H1 (cell line): ENCODE measurements at regions not wholly inside any gene's neighbourhood (a gene's known extent, or its start where the extent isn't known, plus 50 kb on each side); places are given as distances from the start of the nearest gene placed in this dataset.
"Not testable (repeated sequence)": the region's sequence is repeated elsewhere in the genome, so short reads cannot be mapped to it uniquely, and the experiment has no call there.

ENCODE experiments used
- CTCF ChIA-PET: fragments of 300-600 bp; sonication (Branson Sonifier 250); formaldehyde crosslinking; loops from one replicate; lab custom pipeline; 2021; ENCODE audit not compliant: partially characterized antibody; lab: Charles Lee
- POLR2A ChIA-PET: fragments of 300-600 bp; sonication (Branson Sonifier 250); formaldehyde crosslinking; loops from one replicate; lab custom pipeline; 2021; ENCODE audit warnings: inconsistent platforms; ENCODE audit not compliant: partially characterized antibody; lab: Charles Lee
- DNase-seq, 2 experiments: peaks; one replicate each; pipeline versions ENCODE4 v3.0.0 to v3.0.0-alpha.2; 2010 to 2022; ENCODE audit warnings: low spot score in 2 of 2, low read depth in 1 of 2, mixed read lengths in 1 of 2
- FAIRE-seq: peaks from 2 replicates; lab custom pipeline; 2011; peaks lifted over from hg19 to GRCh38; lab: Jason Lieb, UNC
- H2AFZ ChIP-seq: 2 replicates; pipeline ENCODE4 v1.8.1; 2012; ENCODE audit warnings: low read length, inconsistent platforms
- H2AK5ac ChIP-seq: 2 replicates; pipeline ENCODE4 v1.6.1; 2013; ENCODE audit warnings: low read depth, low read length
- H2BK120ac ChIP-seq: replicated peaks from 2 replicates; pipeline ENCODE3; 2013; ENCODE audit warnings: low read depth, low read length, inconsistent platforms
- H2BK12ac ChIP-seq: 2 replicates; pipeline ENCODE4 v1.6.1; 2013; ENCODE audit warnings: low read depth, low read length
- H2BK15ac ChIP-seq: 2 replicates; pipeline ENCODE4 v1.6.1; 2013; ENCODE audit warnings: low read length
- H2BK20ac ChIP-seq: 2 replicates; pipeline ENCODE4 v1.6.1; 2013; ENCODE audit warnings: low read length
- H2BK5ac ChIP-seq: 2 replicates; pipeline ENCODE4 v1.6.1; 2013; ENCODE audit warnings: low read depth, low read length
- H3K14ac ChIP-seq: 2 replicates; pipeline ENCODE4 v1.6.1; 2013; ENCODE audit warnings: inconsistent platforms; ENCODE audit not compliant: insufficient read length
- H3K18ac ChIP-seq: 2 replicates; pipeline ENCODE4 v1.6.1; 2013; ENCODE audit warnings: low read length; ENCODE audit errors: extremely low read depth
- H3K23ac ChIP-seq: 2 replicates; pipeline ENCODE4 v1.6.1; 2013; ENCODE audit warnings: inconsistent platforms; ENCODE audit not compliant: insufficient read length
- H3K23me2 ChIP-seq: 2 replicates; pipeline ENCODE4 v1.6.1; 2013; ENCODE audit warnings: low read depth, low read length
- H3K27ac ChIP-seq: 2 replicates; pipeline ENCODE4 v1.6.1; 2011; ENCODE audit warnings: low read depth, low read length, inconsistent platforms
- H3K27me3 ChIP-seq, 4 experiments: replicated peaks in 1 of 4; 1 replicate in 1 of 4; 2 replicates in 3 of 4; pipeline versions ENCODE4 v1.6.1 to v1.8.1; 2011 to 2013; ENCODE audit warnings: low read length in 3 of 4, mild to moderate bottlenecking in 3 of 4, inconsistent platforms in 2 of 4, mixed read lengths in 2 of 4, moderate library complexity in 1 of 4; ENCODE audit not compliant: control insufficient read depth in 3 of 4, insufficient read depth in 3 of 4; ENCODE audit errors: extremely low read depth in 1 of 4
- H3K36me3 ChIP-seq, 4 experiments: 2 replicates each; pipeline versions ENCODE4 v1.6.1 to v1.8.1; 2011 to 2013; ENCODE audit warnings: mild to moderate bottlenecking in 4 of 4, low read length in 3 of 4, moderate library complexity in 2 of 4, control low read depth in 1 of 4, inconsistent platforms in 1 of 4; ENCODE audit not compliant: insufficient read depth in 4 of 4, control insufficient read depth in 2 of 4
- H3K4ac ChIP-seq: replicated peaks from 2 replicates; pipeline ENCODE3; 2013; ENCODE audit warnings: low read length, low read depth, mixed read lengths, inconsistent platforms; ENCODE audit not compliant: insufficient read length
- H3K4me1 ChIP-seq, 4 experiments: replicated peaks in 1 of 4; 1 replicate in 1 of 4; 2 replicates in 3 of 4; pipeline versions ENCODE4 v1.6.1 to v1.8.1; 2011 to 2013; ENCODE audit warnings: low read length in 3 of 4, inconsistent platforms in 2 of 4, mixed read lengths in 1 of 4; ENCODE audit not compliant: insufficient read depth in 4 of 4, control insufficient read depth in 3 of 4
- H3K4me2 ChIP-seq, 2 experiments: 2 replicates each; pipeline versions ENCODE4 v1.6.1 to v1.8.1; 2011 to 2013; ENCODE audit warnings: low read depth in 2 of 2, low read length in 2 of 2, control low read depth in 1 of 2, inconsistent platforms in 1 of 2, mild to moderate bottlenecking in 1 of 2; ENCODE audit not compliant: insufficient read depth in 1 of 2
- H3K4me3 ChIP-seq, 4 experiments: fragments of 200-600, 300-600 bp in 1 of 4; sonication (generic), shearing (Covaris generic), sonication (Bioruptor Twin) in 1 of 4; 2 replicates each; pipeline versions ENCODE4 v1.5.1 to v1.8.1; 2011 to 2016; ENCODE audit warnings: low read length in 4 of 4, low read depth in 3 of 4, control low read depth in 2 of 4, inconsistent platforms in 2 of 4, mild to moderate bottlenecking in 2 of 4, mixed read lengths in 1 of 4, moderate library complexity in 1 of 4; ENCODE audit not compliant: insufficient read depth in 2 of 4; ENCODE audit errors: extremely low read depth in 1 of 4
- H3K56ac ChIP-seq: replicated peaks from 2 replicates; pipeline ENCODE3; 2013; ENCODE audit warnings: low read depth, mild to moderate bottlenecking, mixed read lengths, low read length, inconsistent platforms; ENCODE audit not compliant: insufficient read length
- H3K79me1 ChIP-seq: 2 replicates; pipeline ENCODE4 v1.6.1; 2013; ENCODE audit warnings: low read depth, low read length, control low read depth
- H3K79me2 ChIP-seq, 2 experiments: 2 replicates each; pipeline versions ENCODE4 v1.6.1 to v1.8.1; 2012 to 2013; ENCODE audit warnings: low read length in 2 of 2, mild to moderate bottlenecking in 2 of 2, inconsistent platforms in 1 of 2; ENCODE audit not compliant: insufficient read depth in 2 of 2, control insufficient read depth in 1 of 2
- H3K9ac ChIP-seq, 4 experiments: replicated peaks in 1 of 4; 1 replicate in 1 of 4; 2 replicates in 3 of 4; pipeline versions ENCODE4 v1.6.1 to v1.8.1; 2011 to 2013; ENCODE audit warnings: low read depth in 3 of 4, low read length in 3 of 4, control low read depth in 2 of 4, mild to moderate bottlenecking in 2 of 4, moderate library complexity in 2 of 4, inconsistent platforms in 1 of 4; ENCODE audit errors: extremely low read depth in 1 of 4
- H3K9me3 ChIP-seq, 2 experiments: 2 replicates each; pipeline versions ENCODE4 v1.6.1 to v1.8.1; 2012 to 2013; ENCODE audit warnings: mild to moderate bottlenecking in 2 of 2, moderate library complexity in 2 of 2, control low read depth in 1 of 2, inconsistent platforms in 1 of 2, low read depth in 1 of 2, low read length in 1 of 2, mixed read lengths in 1 of 2; ENCODE audit not compliant: insufficient read depth in 2 of 2
- H4K20me1 ChIP-seq, 2 experiments: replicated peaks in 1 of 2; 2 replicates each; pipeline versions ENCODE3 to v1.8.1; 2011 to 2013; ENCODE audit warnings: inconsistent platforms in 2 of 2, low read length in 2 of 2, mild to moderate bottlenecking in 1 of 2; ENCODE audit not compliant: insufficient read depth in 2 of 2, control insufficient read depth in 1 of 2
- H4K5ac ChIP-seq: 2 replicates; pipeline ENCODE4 v1.6.1; 2013; ENCODE audit warnings: low read length, low read depth, mixed read lengths, inconsistent platforms; ENCODE audit not compliant: insufficient read length
- H4K8ac ChIP-seq: 2 replicates; pipeline ENCODE4 v1.8.0; 2013; ENCODE audit warnings: mild to moderate bottlenecking, moderate library complexity, low read length, inconsistent platforms; ENCODE audit not compliant: insufficient read depth; ENCODE audit errors: extremely low read depth
- H4K91ac ChIP-seq: replicated peaks from 2 replicates; pipeline ENCODE3; 2013; ENCODE audit warnings: low read length, mixed read lengths, inconsistent platforms; ENCODE audit not compliant: insufficient read length
- ASH2L ChIP-seq: fragments of 200-600, 300-600 bp; sonication (generic); IDR thresholded peaks from one replicate; pipeline ENCODE4 v1.7.1; 2017; ENCODE audit warnings: low read length
- POLR2A ChIP-seq, 2 experiments: IDR thresholded peaks; 1 replicate in 1 of 2; 2 replicates in 1 of 2; pipeline ENCODE4 v1.6.1; 2011; ENCODE audit warnings: low read depth in 2 of 2, low read length in 2 of 2, mild to moderate bottlenecking in 2 of 2; ENCODE audit errors: control extremely low read depth in 1 of 2
- POLR2AphosphoS5 ChIP-seq: IDR thresholded peaks from 2 replicates; pipeline ENCODE4 v1.6.1; 2011; ENCODE audit warnings: low read depth, low read length
- TAF7 ChIP-seq: optimal IDR thresholded peaks from 2 replicates; pipeline ENCODE3; 2011; ENCODE audit warnings: low read depth, mild to moderate bottlenecking, inconsistent platforms, low read length, moderate library complexity, borderline replicate concordance
- WGBS, 2 experiments: shearing (Covaris generic) in 1 of 2; methylation state at CpG; one replicate each; pipeline versions ENCODE4 v1.1.6 to v1.1.7; 2013 to 2015; ENCODE audit warnings: low lambda C conversion rate in 2 of 2, mixed read lengths in 2 of 2, inconsistent platforms in 1 of 2, low coverage in 1 of 2, missing lambda C conversion rate in 1 of 2; ENCODE audit not compliant: insufficient replicate concordance in 2 of 2, insufficient coverage in 1 of 2, insufficient read length in 1 of 2; ENCODE audit errors: extremely low coverage in 1 of 2, missing lambda C conversion rate in 1 of 2; 5-methylcytosine and 5-hydroxymethylcytosine counted together

DNA sequence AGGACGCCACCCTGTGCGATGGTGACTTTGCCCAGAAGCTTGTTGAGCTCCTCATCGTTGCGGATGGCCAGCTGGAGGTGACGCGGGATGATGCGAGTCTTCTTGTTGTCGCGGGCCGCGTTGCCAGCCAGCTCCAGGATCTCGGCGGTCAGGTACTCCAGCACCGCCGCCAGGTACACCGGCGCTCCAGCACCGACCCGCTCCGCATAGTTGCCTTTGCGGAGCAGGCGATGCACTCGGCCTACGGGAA is 97.9 kb downstream of the OR2B2 start:
- H3K9me3 ChIP-seq, H4K20me1 ChIP-seq, H3K27me3 ChIP-seq, H3K79me2 ChIP-seq, H3K36me3 ChIP-seq, H4K91ac ChIP-seq, H3K4ac ChIP-seq, H2BK120ac ChIP-seq, H2BK15ac ChIP-seq, H2AK5ac ChIP-seq, H3K23ac ChIP-seq, H2BK20ac ChIP-seq, H2AFZ ChIP-seq, H4K8ac ChIP-seq, H2BK12ac ChIP-seq, H3K4me1 ChIP-seq, H3K79me1 ChIP-seq, DNase-seq: not testable (repeated sequence)
- Histone ChIP-seq H4K5ac (peak overlapping the region; percentile 89), H3K56ac (peak overlapping the region; percentile 62), H2BK5ac (peak overlapping the region; percentile 66; the same call in 1 of the 2 replicates), H3K18ac (0 out of 2 replicates have a peak overlapping the region, but pooled peaks have one; percentile 44), H3K9ac (peak overlapping the region; percentile 66 to 96 (median 82)), H3K4me2 (peak overlapping the region; percentile 73 to 77), H3K4me3 (peak overlapping the region; percentile 27 to 69 (median 57)), H3K14ac (peak overlapping the region; percentile 98), H3K23me2 (peaks cover 15% of the 10 kb centered on the region), H3K27ac (peak overlapping the region; percentile 82)
- TF ChIP-seq ASH2L (peak; percentile 38), POLR2AphosphoS5 (0 out of 2 replicates have a peak, but pooled peaks have one; percentile 82), POLR2A (IDR thresholded peaks at IDR 0.05; ENCODE audit: control extremely low read depth in 1 of 2, low read depth in 2 of 2, low read length in 2 of 2) (0 out of 3 replicates have a peak, but pooled peaks of 1 of the 2 experiments have one; percentile 21), TAF7 (peak; percentile 5)
- WGBS, 2 experiments, result 2% methylated on average over 6 of the region's 24 CpGs; no CpG with 5 or more reads in 1 of the 2 experiments
- peak; percentile 28 for FAIRE-seq
- CTCF ChIA-PET, result interaction anchor here (0.6 kb wide), 1 partner anchor 20 kb away, joined by 5 read pairs; no protein-coding TSS in a partner anchor
- POLR2A ChIA-PET, result interaction anchor here (0.6 to 11.2 kb wide), 40 partner anchors 7 to 1796 kb away, joined by 3 to 959 read pairs (median 8); a partner anchor contains a TSS
